Stomach (tissue), 8 donors: ENCODE measurements at regions not wholly inside any gene's neighbourhood (a gene's known extent, or its start where the extent isn't known, plus 50 kb on each side); places are given as distances from the start of the nearest gene placed in this dataset.

ENCODE experiments used
- DNase-seq, 2 donors: peaks; one replicate each; pipeline versions ENCODE4 v3.0.0 to v3.0.0-alpha.2; 2013 to 2019
- H3K27ac ChIP-seq, 5 donors: fragments of 200-600 bp in 4 of 5; sonication (generic) in 4 of 5; one replicate each; pipeline ENCODE4 v1.5.1; 2013 to 2019; ENCODE audit warnings: mild to moderate bottlenecking in 1 of 5, moderate library complexity in 1 of 5
- H3K27me3 ChIP-seq, 3 donors: fragments of 200-600 bp; sonication (generic); one replicate each; pipeline ENCODE4 v1.5.1; 2017 to 2019; ENCODE audit warnings: mixed run types in 1 of 3
- H3K36me3 ChIP-seq, 4 donors: fragments of 200-600 bp; sonication (generic); 1 replicate in 3 of 4; 2 replicates in 1 of 4; pipeline ENCODE4 v1.5.1; 2016 to 2019
- H3K4me1 ChIP-seq, 4 donors: fragments of 200-600 bp; sonication (generic); one replicate each; pipeline ENCODE4 v1.5.1; 2016 to 2019
- H3K4me3 ChIP-seq, 4 donors: fragments of 200-600 bp; sonication (generic) in 3 of 4; one replicate each; pipeline ENCODE4 v1.5.1; 2016 to 2019; ENCODE audit warnings: mild to moderate bottlenecking in 1 of 4
- H3K9me3 ChIP-seq, 4 donors: fragments of 200-600 bp; sonication (generic); one replicate each; pipeline ENCODE4 v1.5.1; 2016 to 2019
- EP300 ChIP-seq: sonication (generic); formaldehyde crosslinking; IDR thresholded peaks from one replicate; pipeline ENCODE4 v1.6.1; 2017; ENCODE audit warnings: antibody characterized with exemption
- POLR2A ChIP-seq, 4 donors: fragments of 450-650 bp; IDR thresholded peaks; one replicate each; pipeline ENCODE4 v1.6.1; 2016; ENCODE audit warnings: antibody characterized with exemption in 4 of 4, control low read depth in 2 of 4, mild to moderate bottlenecking in 1 of 4, moderate library complexity in 1 of 4
- POLR2AphosphoS5 ChIP-seq, 3 donors: sonication (generic); formaldehyde crosslinking; IDR thresholded peaks; one replicate each; pipeline ENCODE4 v1.6.1; 2016; ENCODE audit warnings: antibody characterized with exemption in 3 of 3
- WGBS, 5 donors: extraction: QIAGEN DNeasy Blood & Tissue Kit in 3 of 5; methylation state at CpG; one replicate each; pipeline versions ENCODE4 v1.1.5 to v1.1.7; 2013 to 2018; 5-methylcytosine and 5-hydroxymethylcytosine counted together
- intact Hi-C: fragments of 100-400 bp; cut with DNase I; formaldehyde crosslinking; loops from one replicate; pipeline ENCODE4 v1.15.1; 2023; ENCODE audit warnings: low total_unique reads
- TF ChIP-seq, protein P1 (sequence below), 7 experiments: fragments of 450-650 bp in 4 of 7; fragments of 200-600 bp in 3 of 7; sonication (generic) in 3 of 7; IDR thresholded peaks; one replicate each; pipeline ENCODE4 v1.5.1; 2016 to 2019; ENCODE audit warnings: antibody characterized with exemption in 7 of 7, control low read depth in 2 of 7, mild to moderate bottlenecking in 1 of 7
- donor health status: healthy with polysubstance abuse.
- donor health status: Bipolar disorder and iron deficiency.
- donor health status: healthy.

DNA sequence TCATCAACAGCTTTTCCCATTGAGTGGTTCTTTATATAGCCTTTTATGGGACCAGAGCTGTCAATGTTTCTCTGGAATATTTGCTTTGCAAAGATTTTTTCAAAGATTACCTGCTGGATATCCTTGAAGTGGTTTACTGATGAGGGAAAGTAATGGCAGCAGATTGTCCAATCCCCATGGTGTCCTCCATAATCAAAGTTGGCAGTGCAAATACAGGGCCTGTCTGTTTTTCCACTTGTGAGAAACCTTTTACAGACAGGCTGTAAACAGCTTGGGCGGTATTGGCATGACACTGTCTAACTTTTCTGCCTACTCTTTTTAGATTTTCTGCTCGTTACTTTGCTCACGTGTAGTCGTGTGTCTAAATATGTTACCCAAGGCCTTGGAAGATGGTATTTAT, 641.9 kb upstream of the NR3C2 start:
- Histone ChIP-seq H3K4me3 (no peak overlapping the region), H3K27me3 (no peaks in the 10 kb centered on the region), H3K9me3 (no peaks in the 10 kb centered on the region), H3K36me3 (no peaks in the 10 kb centered on the region), H3K4me1 (no peaks in the 10 kb centered on the region), H3K27ac (no peak overlapping the region)
- no peak for DNase-seq
- 88 to 91% (median 90%) methylated on average over 4 of the region's 4 CpGs for WGBS, 5 donors
- intact Hi-C loops, result no loop called here
- TF ChIP-seq, protein P1, sequence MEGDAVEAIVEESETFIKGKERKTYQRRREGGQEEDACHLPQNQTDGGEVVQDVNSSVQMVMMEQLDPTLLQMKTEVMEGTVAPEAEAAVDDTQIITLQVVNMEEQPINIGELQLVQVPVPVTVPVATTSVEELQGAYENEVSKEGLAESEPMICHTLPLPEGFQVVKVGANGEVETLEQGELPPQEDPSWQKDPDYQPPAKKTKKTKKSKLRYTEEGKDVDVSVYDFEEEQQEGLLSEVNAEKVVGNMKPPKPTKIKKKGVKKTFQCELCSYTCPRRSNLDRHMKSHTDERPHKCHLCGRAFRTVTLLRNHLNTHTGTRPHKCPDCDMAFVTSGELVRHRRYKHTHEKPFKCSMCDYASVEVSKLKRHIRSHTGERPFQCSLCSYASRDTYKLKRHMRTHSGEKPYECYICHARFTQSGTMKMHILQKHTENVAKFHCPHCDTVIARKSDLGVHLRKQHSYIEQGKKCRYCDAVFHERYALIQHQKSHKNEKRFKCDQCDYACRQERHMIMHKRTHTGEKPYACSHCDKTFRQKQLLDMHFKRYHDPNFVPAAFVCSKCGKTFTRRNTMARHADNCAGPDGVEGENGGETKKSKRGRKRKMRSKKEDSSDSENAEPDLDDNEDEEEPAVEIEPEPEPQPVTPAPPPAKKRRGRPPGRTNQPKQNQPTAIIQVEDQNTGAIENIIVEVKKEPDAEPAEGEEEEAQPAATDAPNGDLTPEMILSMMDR (IDR thresholded peaks at IDR 0.05), result no peak
- TF ChIP-seq POLR2AphosphoS5 (IDR thresholded peaks at IDR 0.05) (no peak), POLR2A (IDR thresholded peaks at IDR 0.05) (no peak), EP300 (no peak)

DNA sequence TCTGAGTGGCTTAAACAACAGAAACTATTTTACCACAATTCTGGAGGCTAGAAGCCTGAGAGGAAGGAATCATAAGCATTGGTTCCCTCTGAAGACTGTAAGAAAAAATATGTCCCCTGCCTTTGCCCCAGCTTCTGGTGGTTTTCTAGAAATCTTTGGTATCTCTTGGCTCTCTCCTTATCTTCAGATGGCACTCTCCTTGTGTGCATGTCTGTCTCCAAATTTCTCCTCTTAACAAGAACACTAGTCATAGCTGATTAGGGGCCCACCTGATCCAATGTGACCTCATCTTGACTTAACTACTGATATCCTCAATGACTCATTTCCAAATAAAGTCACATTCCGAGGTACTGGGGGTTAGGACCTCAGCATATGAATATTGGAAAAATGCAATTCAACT, 635.0 kb upstream of the NR3C2 start:
- Histone ChIP-seq H3K27me3 (no peaks in the 10 kb centered on the region), H3K9me3 (no peaks in the 10 kb centered on the region), H3K27ac (no peak overlapping the region), H3K36me3 (no peaks in the 10 kb centered on the region), H3K4me3 (no peak overlapping the region), H3K4me1 (no peaks in the 10 kb centered on the region)
- intact Hi-C loops, result no loop called here
- WGBS, 5 donors, result 38 to 71% (median 45%) methylated on average over 1 of the region's 1 CpG
- no peak for TF ChIP-seq POLR2A (IDR thresholded peaks at IDR 0.05)
- TF ChIP-seq POLR2AphosphoS5 (IDR thresholded peaks at IDR 0.05), result no peak
- no peak for TF ChIP-seq EP300
- DNase-seq, result no peak

GRCh38 chr4:149076401-149076800, 634.2 kb upstream of the NR3C2 start:
- H3K27ac ChIP-seq, result no peak overlapping the region
- no peaks in the 10 kb centered on the region for H3K27me3 ChIP-seq
- 25 to 71% (median 52%) methylated on average over 1 of the region's 1 CpG for WGBS, 5 donors
- no peaks in the 10 kb centered on the region for H3K4me1 ChIP-seq
- H3K36me3 ChIP-seq, result no peaks in the 10 kb centered on the region
- peak in 1 of 2 donors; percentile 60 for DNase-seq
- no peak overlapping the region for H3K4me3 ChIP-seq
- no peaks in the 10 kb centered on the region for H3K9me3 ChIP-seq
- intact Hi-C loops, result no loop called here
- no peak for TF ChIP-seq POLR2A (IDR thresholded peaks at IDR 0.05)
- TF ChIP-seq POLR2AphosphoS5 (IDR thresholded peaks at IDR 0.05), result no peak
- TF ChIP-seq, protein P1 (IDR thresholded peaks at IDR 0.05), result no peak
- TF ChIP-seq EP300, result no peak

DNA sequence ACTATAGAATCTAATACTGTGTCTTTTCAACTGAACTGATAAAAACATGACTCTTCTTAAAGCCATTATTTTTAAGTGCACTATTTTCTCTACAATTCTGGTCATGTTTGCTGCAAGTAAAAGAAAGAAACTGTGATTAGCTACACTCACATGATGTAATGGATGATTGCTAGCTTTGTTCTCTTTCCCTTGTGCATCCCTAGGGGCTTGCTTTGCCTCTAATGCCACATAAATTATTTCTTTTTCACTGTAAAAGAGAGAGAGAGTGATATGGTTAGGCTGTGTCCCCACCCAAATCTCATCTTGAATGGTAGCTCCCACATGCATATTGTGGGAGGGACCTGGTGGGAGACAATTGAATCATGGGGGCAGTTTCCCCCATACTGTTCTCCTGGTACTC, 630.2 kb upstream of the NR3C2 start:
- DNase-seq, result no peak
- no peaks in the 10 kb centered on the region for H3K27me3 ChIP-seq
- no peak overlapping the region for H3K4me3 ChIP-seq
- intact Hi-C loops, result no loop called here
- H3K36me3 ChIP-seq, result no peaks in the 10 kb centered on the region
- H3K4me1 ChIP-seq, result no peaks in the 10 kb centered on the region
- H3K27ac ChIP-seq, result no peak overlapping the region
- TF ChIP-seq EP300 (no peak), POLR2AphosphoS5 (IDR thresholded peaks at IDR 0.05) (no peak), POLR2A (IDR thresholded peaks at IDR 0.05) (no peak)
- TF ChIP-seq, protein P1 (IDR thresholded peaks at IDR 0.05), result no peak
- H3K9me3 ChIP-seq, result peaks cover 0 to 1% (median 0%) of the 10 kb centered on the region in 4 donors

DNA sequence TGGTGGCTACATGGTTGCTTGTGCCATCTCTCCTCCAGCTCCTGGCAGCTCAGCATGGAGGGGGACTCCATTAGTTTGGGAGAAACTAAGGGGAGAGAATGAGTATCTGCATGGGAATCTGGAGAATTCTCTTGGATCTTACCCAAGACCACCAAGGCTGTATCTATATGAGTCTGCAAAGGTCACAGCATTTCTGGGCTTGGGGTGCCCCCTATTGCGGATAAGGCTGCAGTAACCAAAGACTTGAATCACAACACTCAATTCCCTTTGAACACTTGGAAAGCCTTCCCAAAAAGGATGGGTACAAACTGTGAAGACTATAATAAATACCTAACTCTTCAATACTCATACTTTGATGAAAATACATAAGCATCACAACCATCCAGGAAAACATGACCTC, 623.5 kb upstream of the NR3C2 start:
- Histone ChIP-seq H3K27ac (no peak overlapping the region), H3K4me1 (no peaks in the 10 kb centered on the region), H3K36me3 (no peaks in the 10 kb centered on the region), H3K9me3 (peaks cover 0 to 3% (median 0%) of the 10 kb centered on the region in 4 donors), H3K4me3 (no peak overlapping the region), H3K27me3 (no peaks in the 10 kb centered on the region)
- WGBS, 5 donors, result 88 to 96% (median 92%) methylated on average over 1 of the region's 1 CpG
- TF ChIP-seq, protein P1 (IDR thresholded peaks at IDR 0.05), result no peak
- no peak for TF ChIP-seq EP300
- no peak for TF ChIP-seq POLR2AphosphoS5 (IDR thresholded peaks at IDR 0.05)
- no peak for TF ChIP-seq POLR2A (IDR thresholded peaks at IDR 0.05)
- no peak for DNase-seq
- intact Hi-C loops, result no loop called here
